ENCODE measurements at regions not wholly inside any gene's neighbourhood (a gene's known extent, or its start where the extent isn't known, plus 50 kb on each side); places are given as distances from the start of the nearest gene placed in this dataset.
"Not testable (repeated sequence)": the region's sequence is repeated elsewhere in the genome, so short reads cannot be mapped to it uniquely, and the experiment has no call there.

GRCh38 chr2:91873416-91873815, 2997.8 kb upstream of the TEKT4 start:
- not testable (repeated sequence) for TF ChIP-seq POLR2A, CTCF (IDR thresholded peaks at IDR 0.05)

Measured in esophagus squamous epithelium (tissue), 4 donors.